Ishikawa (cell line): ENCODE measurements at regions not wholly inside any gene's neighbourhood (a gene's known extent, or its start where the extent isn't known, plus 50 kb on each side); places are given as distances from the start of the nearest gene placed in this dataset.

ENCODE experiments used
- CEBPB ChIP-seq: IDR thresholded peaks from 2 replicates; pipeline ENCODE4 v1.6.1; 2012
- CREB1 ChIP-seq: IDR thresholded peaks from 2 replicates; pipeline ENCODE4 v1.6.1; 2012; ENCODE audit warnings: low read depth
- EGR1 ChIP-seq: IDR thresholded peaks from 2 replicates; pipeline ENCODE4 v1.6.1; 2012
- EP300 ChIP-seq: IDR thresholded peaks from 2 replicates; pipeline ENCODE4 v1.6.1; 2012; ENCODE audit warnings: borderline replicate concordance
- FOXM1 ChIP-seq: IDR thresholded peaks from 2 replicates; pipeline ENCODE4 v1.6.1; 2012; ENCODE audit warnings: low read depth, borderline replicate concordance
- NFIC ChIP-seq: IDR thresholded peaks from 2 replicates; pipeline ENCODE4 v1.6.1; 2012
- RAD21 ChIP-seq: IDR thresholded peaks from 2 replicates; pipeline ENCODE4 v1.6.1; 2012; ENCODE audit warnings: low read depth
- REST ChIP-seq: IDR thresholded peaks from 2 replicates; pipeline ENCODE4 v1.6.1; 2012; ENCODE audit warnings: low read depth, mild to moderate bottlenecking
- TAF1 ChIP-seq: IDR thresholded peaks from 2 replicates; pipeline ENCODE4 v1.6.1; 2012; ENCODE audit warnings: low read depth, mild to moderate bottlenecking
- TCF12 ChIP-seq: IDR thresholded peaks from 2 replicates; pipeline ENCODE4 v1.6.1; 2012; ENCODE audit warnings: low read depth
- TEAD4 ChIP-seq: IDR thresholded peaks from 2 replicates; pipeline ENCODE4 v1.6.1; 2012
- YY1 ChIP-seq: IDR thresholded peaks from 2 replicates; pipeline ENCODE4 v1.6.1; 2012; ENCODE audit warnings: low read depth
- ZBTB7A ChIP-seq: IDR thresholded peaks from 2 replicates; pipeline ENCODE4 v1.6.1; 2012; ENCODE audit warnings: low read depth
- TF ChIP-seq, protein P1 (sequence below): IDR thresholded peaks from 2 replicates; pipeline ENCODE4 v1.6.1; 2012
- TF ChIP-seq, protein P2 (sequence below): IDR thresholded peaks from 2 replicates; pipeline ENCODE4 v1.6.1; 2012

DNA sequence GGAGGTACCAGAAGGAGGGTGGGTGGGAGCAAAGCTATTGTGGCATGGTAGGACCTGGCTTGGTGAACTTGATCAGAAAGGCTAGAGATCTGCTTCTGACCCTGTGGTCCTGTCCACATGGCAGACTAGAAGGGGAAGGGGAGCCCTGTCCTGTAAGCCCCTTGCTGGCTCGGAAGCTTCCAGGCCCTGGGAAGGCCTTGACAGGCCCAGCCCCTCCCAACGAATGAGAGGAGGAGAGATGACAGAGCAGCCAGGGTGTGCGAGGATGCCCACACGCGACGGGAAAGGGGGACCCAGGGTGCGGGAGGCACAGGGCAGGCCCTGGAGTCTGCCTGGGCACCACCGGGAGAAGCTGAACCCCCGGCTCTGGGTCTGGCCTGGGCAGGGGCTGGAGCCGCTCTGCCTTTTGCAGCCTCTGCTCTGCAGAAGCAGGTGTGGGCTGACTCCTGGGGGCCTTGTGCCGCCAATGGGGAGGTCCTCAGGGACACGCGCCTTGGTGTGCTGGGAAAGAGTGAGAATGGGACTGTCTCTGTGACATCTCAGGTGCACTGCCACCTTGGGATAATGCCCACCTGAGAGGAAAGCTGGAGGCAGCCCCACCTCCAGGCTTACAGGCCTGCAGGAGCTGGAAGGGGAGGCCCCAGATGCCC lies 1447.5 kb downstream of the BRD1 start:
- TF ChIP-seq TCF12 (no peak), TAF1 (no peak), FOXM1 (no peak), EGR1 (no peak), TEAD4 (no peak), RAD21 (no peak), EP300 (no peak), CEBPB (no peak)
- TF ChIP-seq, protein P1, sequence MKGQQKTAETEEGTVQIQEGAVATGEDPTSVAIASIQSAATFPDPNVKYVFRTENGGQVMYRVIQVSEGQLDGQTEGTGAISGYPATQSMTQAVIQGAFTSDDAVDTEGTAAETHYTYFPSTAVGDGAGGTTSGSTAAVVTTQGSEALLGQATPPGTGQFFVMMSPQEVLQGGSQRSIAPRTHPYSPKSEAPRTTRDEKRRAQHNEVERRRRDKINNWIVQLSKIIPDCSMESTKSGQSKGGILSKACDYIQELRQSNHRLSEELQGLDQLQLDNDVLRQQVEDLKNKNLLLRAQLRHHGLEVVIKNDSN, result no peak

DNA sequence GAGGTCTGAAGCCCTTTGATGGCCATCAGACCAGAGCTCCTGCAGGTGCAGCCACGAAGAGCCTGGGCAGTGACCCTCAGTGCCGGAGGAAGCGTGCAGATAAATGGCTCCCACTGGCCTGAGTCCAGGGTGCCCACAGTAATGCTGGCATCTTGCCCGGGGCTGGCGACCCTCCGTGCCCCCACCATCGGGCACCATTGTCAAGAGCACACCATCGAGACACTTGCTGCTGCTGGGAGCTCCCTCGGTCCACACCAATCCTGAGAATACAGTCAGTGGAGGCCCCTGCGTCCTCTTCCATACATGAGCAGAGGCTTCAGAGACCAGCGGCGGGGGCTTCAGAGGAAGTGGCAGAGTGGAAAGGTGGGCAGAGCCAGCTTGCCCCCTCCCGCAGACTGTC lies 1448.3 kb downstream of the BRD1 start:
- TF ChIP-seq FOXM1 (no peak), NFIC (no peak), EP300 (no peak), TEAD4 (no peak), EGR1 (no peak), CREB1 (no peak), TCF12 (no peak), CEBPB (no peak), TAF1 (no peak), RAD21 (no peak), YY1 (no peak), REST (no peak)
- TF ChIP-seq, protein P2, sequence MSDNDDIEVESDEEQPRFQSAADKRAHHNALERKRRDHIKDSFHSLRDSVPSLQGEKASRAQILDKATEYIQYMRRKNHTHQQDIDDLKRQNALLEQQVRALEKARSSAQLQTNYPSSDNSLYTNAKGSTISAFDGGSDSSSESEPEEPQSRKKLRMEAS, result no peak

DNA sequence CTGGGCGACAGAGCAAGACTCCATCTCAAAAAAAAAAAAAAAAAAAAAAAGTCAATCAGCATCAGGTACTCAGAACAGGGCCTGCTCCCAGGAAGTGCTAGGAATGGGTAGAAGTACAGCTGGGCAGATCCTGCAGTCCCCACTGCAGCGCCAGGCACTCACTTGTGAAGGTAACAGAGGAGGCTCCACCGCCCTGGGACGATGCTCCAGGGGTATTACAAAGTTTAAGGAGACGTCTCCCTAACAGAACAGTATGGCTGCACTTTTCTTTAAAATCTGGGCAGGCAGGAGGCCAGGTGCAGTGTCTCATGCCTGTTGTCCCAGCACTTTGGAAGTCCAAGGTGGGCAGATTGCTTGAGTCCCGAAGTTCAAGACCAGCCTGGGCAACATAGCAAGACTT lies 1449.0 kb downstream of the BRD1 start:
- no peak for TF ChIP-seq RAD21
- TF ChIP-seq, protein P1, result no peak
- TF ChIP-seq TCF12, result no peak
- TF ChIP-seq TAF1, result no peak
- no peak for TF ChIP-seq EGR1
- TF ChIP-seq NFIC, result no peak
- no peak for TF ChIP-seq TEAD4
- TF ChIP-seq CREB1, result no peak
- TF ChIP-seq, protein P2, result no peak
- TF ChIP-seq YY1, result no peak
- no peak for TF ChIP-seq EP300
- TF ChIP-seq REST, result no peak
- no peak for TF ChIP-seq FOXM1
- no peak for TF ChIP-seq CEBPB
- no peak for TF ChIP-seq ZBTB7A

DNA sequence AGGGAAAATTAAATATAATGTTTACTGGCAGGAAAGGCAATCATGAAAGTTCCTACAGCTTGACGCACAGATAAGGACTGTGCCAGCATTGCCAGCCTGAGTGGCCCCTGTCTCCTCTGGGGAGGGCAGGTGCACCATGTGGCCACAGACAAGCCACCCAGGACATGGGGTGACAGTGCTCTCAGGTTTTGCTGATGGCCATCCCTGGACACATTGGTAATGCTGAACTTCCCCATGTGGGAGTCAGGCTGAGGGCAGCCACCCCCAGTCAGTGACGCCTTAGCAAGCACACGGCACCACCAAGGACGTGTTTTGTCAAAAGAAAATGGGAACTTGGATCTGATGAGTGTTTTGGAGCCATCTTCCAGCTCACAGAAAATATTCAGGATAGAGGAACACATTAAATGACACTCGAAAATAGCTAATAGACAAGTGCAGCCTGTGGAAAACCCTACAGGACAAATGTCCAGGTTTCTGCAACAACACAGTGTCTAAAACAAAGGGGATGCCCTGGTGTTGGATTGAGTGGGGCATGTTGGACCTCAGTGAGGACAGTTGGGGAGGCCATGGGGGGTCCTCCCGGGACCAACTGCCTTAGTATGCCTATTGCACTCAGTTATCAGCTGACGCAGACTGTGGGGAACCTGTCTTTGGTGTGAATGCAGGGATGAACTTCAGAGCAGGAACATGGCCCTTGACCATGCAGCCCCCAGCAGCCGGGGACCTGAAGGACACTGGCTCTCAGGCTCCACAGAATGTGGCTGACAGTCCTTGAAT lies 1450.5 kb downstream of the BRD1 start:
- no peak for TF ChIP-seq FOXM1
- no peak for TF ChIP-seq EP300
- no peak for TF ChIP-seq REST
- TF ChIP-seq EGR1, result no peak
- no peak for TF ChIP-seq RAD21
- no peak for TF ChIP-seq TEAD4
- no peak for TF ChIP-seq CEBPB
- no peak for TF ChIP-seq ZBTB7A
- TF ChIP-seq YY1, result no peak
- TF ChIP-seq, protein P1, result no peak
- no peak for TF ChIP-seq TCF12
- TF ChIP-seq NFIC, result no peak
- no peak for TF ChIP-seq TAF1
- TF ChIP-seq CREB1, result no peak
- TF ChIP-seq, protein P2, result no peak
